Esophagus squamous epithelium (tissue), 5 donors: ENCODE measurements at regions not wholly inside any gene's neighbourhood (a gene's known extent, or its start where the extent isn't known, plus 50 kb on each side); places are given as distances from the start of the nearest gene placed in this dataset.

ENCODE experiments used
- DNase-seq: peaks from one replicate; lab custom pipeline; 2025; lab: John Stamatoyannopoulos, UW
- H3K27ac ChIP-seq, 4 donors: fragments of 200-600 bp; sonication (generic); one replicate each; pipeline ENCODE4 v1.5.1; 2016 to 2019; ENCODE audit warnings: mild to moderate bottlenecking in 1 of 4
- H3K27me3 ChIP-seq, 4 donors: fragments of 200-600 bp; sonication (generic); 1 replicate in 3 of 4; 2 replicates in 1 of 4; pipeline versions ENCODE4 v1.5.1 to v1.6.0; 2017 to 2021; ENCODE audit warnings: antibody characterized with exemption in 1 of 4
- H3K36me3 ChIP-seq, 3 donors: fragments of 200-600 bp; sonication (generic); one replicate each; pipeline ENCODE4 v1.5.1; 2016 to 2019
- H3K4me1 ChIP-seq, 3 donors: fragments of 200-600 bp; sonication (generic); one replicate each; pipeline ENCODE4 v1.5.1; 2017 to 2019
- H3K4me3 ChIP-seq, 4 donors: fragments of 200-600 bp; sonication (generic); 1 replicate in 3 of 4; 2 replicates in 1 of 4; pipeline ENCODE4 v1.5.1; 2016 to 2019; ENCODE audit warnings: mild to moderate bottlenecking in 2 of 4, moderate library complexity in 1 of 4
- H3K9me3 ChIP-seq, 3 donors: fragments of 200-600 bp; sonication (generic); one replicate each; pipeline ENCODE4 v1.5.1; 2016 to 2019
- CTCF ChIP-seq, 6 experiments: fragments of 450-650 bp in 4 of 6; fragments of 200-600 bp in 2 of 6; sonication (generic) in 2 of 6; IDR thresholded peaks; one replicate each; pipeline ENCODE4 v1.5.1; 2016 to 2019; ENCODE audit warnings: antibody characterized with exemption in 6 of 6, mild to moderate bottlenecking in 4 of 6, moderate library complexity in 4 of 6
- POLR2A ChIP-seq, 4 donors: fragments of 450-650 bp; IDR thresholded peaks; one replicate each; pipeline ENCODE4 v1.6.1; 2017; ENCODE audit warnings: antibody characterized with exemption in 4 of 4, mild to moderate bottlenecking in 4 of 4, moderate library complexity in 3 of 4
- WGBS, 2 donors: methylation state at CpG; one replicate each; pipeline ENCODE4 v1.1.5; 2018; 5-methylcytosine and 5-hydroxymethylcytosine counted together
- intact Hi-C: fragments of 100-400 bp; cut with DNase I; formaldehyde crosslinking; loops from one replicate; pipeline ENCODE4 v1.15.0; 2022
- donor health status: DM: yes; HTN: yes; CAD: no.

- intact Hi-C loops: no loop called here
These were observed 315.3 kb upstream of the HS3ST1 start for GRCh38 chr4:11743976-11744375.

GRCh38 chr4:11743236-11743635 is 314.5 kb upstream of the HS3ST1 start:
- Histone ChIP-seq H3K4me3 (no peak overlapping the region), H3K4me1 (peaks cover 0 to 18% (median 0%) of the 10 kb centered on the region in 3 donors), H3K9me3 (no peaks in the 10 kb centered on the region), H3K27me3 (no peaks in the 10 kb centered on the region), H3K27ac (no peak overlapping the region), H3K36me3 (no peaks in the 10 kb centered on the region)
- DNase-seq: no peak
- WGBS, 2 donors: 46 to 67% methylated on average over 1 of the region's 1 CpG
- intact Hi-C loops: no loop called here
- TF ChIP-seq CTCF (IDR thresholded peaks at IDR 0.05) (no peak), POLR2A (IDR thresholded peaks at IDR 0.05) (no peak)

More at GRCh38 chr4:11743976-11744375, 315.3 kb upstream of the HS3ST1 start:
- H3K4me3 ChIP-seq: no peak overlapping the region
- no peaks in the 10 kb centered on the region for H3K9me3 ChIP-seq
- no peak for DNase-seq
- no peaks in the 10 kb centered on the region for H3K36me3 ChIP-seq
- no peaks in the 10 kb centered on the region for H3K27me3 ChIP-seq
- TF ChIP-seq POLR2A (IDR thresholded peaks at IDR 0.05): no peak
- no peak for TF ChIP-seq CTCF (IDR thresholded peaks at IDR 0.05)
- H3K27ac ChIP-seq: no peak overlapping the region
- H3K4me1 ChIP-seq: peaks cover 0 to 21% (median 0%) of the 10 kb centered on the region in 3 donors
- WGBS, 2 donors: 62 to 71% methylated on average over 1 of the region's 1 CpG

GRCh38 chr4:11741190-11741652 is 312.5 kb upstream of the HS3ST1 start:
- Histone ChIP-seq H3K27ac (no peak overlapping the region), H3K4me3 (no peak overlapping the region), H3K36me3 (no peaks in the 10 kb centered on the region), H3K4me1 (peaks cover 0 to 6% (median 0%) of the 10 kb centered on the region in 3 donors), H3K27me3 (no peaks in the 10 kb centered on the region), H3K9me3 (no peaks in the 10 kb centered on the region)
- no peak for DNase-seq
- WGBS, 2 donors: 13% methylated on average over 1 of the region's 1 CpG
- intact Hi-C loops: no loop called here
- no peak for TF ChIP-seq POLR2A (IDR thresholded peaks at IDR 0.05)
- TF ChIP-seq CTCF (IDR thresholded peaks at IDR 0.05): no peak

- Histone ChIP-seq H3K4me3 (no peak overlapping the region), H3K36me3 (no peaks in the 10 kb centered on the region), H3K27me3 (no peaks in the 10 kb centered on the region), H3K27ac (no peak overlapping the region), H3K4me1 (peaks cover 0 to 6% (median 0%) of the 10 kb centered on the region in 3 donors), H3K9me3 (no peaks in the 10 kb centered on the region)
- TF ChIP-seq POLR2A (IDR thresholded peaks at IDR 0.05): no peak
- no peak for TF ChIP-seq CTCF (IDR thresholded peaks at IDR 0.05)
- WGBS, 2 donors: 30 to 39% methylated on average over 1 of the region's 1 CpG
- no peak for DNase-seq
- intact Hi-C loops: no loop called here
These were observed 311.3 kb upstream of the HS3ST1 start for GRCh38 chr4:11739992-11740391.

GRCh38 chr4:11736978-11737377 is 308.3 kb upstream of the HS3ST1 start:
- peaks cover 0 to 6% (median 0%) of the 10 kb centered on the region in 3 donors for H3K4me1 ChIP-seq
- intact Hi-C loops: no loop called here
- no peak overlapping the region for H3K4me3 ChIP-seq
- H3K27ac ChIP-seq: no peak overlapping the region
- H3K36me3 ChIP-seq: no peaks in the 10 kb centered on the region
- TF ChIP-seq CTCF (IDR thresholded peaks at IDR 0.05) (no peak), POLR2A (IDR thresholded peaks at IDR 0.05) (no peak)
- H3K9me3 ChIP-seq: no peaks in the 10 kb centered on the region
- 73 to 78% methylated on average over 2 of the region's 2 CpGs for WGBS, 2 donors
- no peaks in the 10 kb centered on the region for H3K27me3 ChIP-seq
- no peak for DNase-seq
